HepG2 (cell line): ENCODE measurements at regions not wholly inside any gene's neighbourhood (a gene's known extent, or its start where the extent isn't known, plus 50 kb on each side); places are given as distances from the start of the nearest gene placed in this dataset.
"Not testable (repeated sequence)": the region's sequence is repeated elsewhere in the genome, so short reads cannot be mapped to it uniquely, and the experiment has no call there.

Experiments
- ATAC-seq: fragments of 200-7000 bp; cut with Tn5 transposase; 3 replicates; pipeline ENCODE4 v1.9.1; 2020; ENCODE audit warnings: mild to moderate bottlenecking, moderate library complexity
- BruUV-seq: library from RNA; stranded (reverse); fragments of 400-500 nt; replicated peaks from 2 replicates; lab custom pipeline; 2021; lab: Mats Ljungman, UMichigan
- CTCF ChIA-PET: fragments of 300-600 bp; formaldehyde crosslinking; extraction: SDS; loops from one replicate; lab custom pipeline; 2021; ENCODE audit warnings: low total read pairs, inconsistent platforms, low intra/inter-chr PET ratio; lab: Yijun Ruan, JAX
- POLR2A ChIA-PET: fragments of 350-600 bp; sonication (Branson Sonifier 250); formaldehyde crosslinking; loops from one replicate; lab custom pipeline; 2020; ENCODE audit warnings: antibody characterized with exemption, inconsistent platforms; lab: Yijun Ruan, JAX
- DNase-seq: peaks from one replicate; pipeline ENCODE4 v3.0.0-alpha.2; 2015; ENCODE audit warnings: low spot score
- FAIRE-seq: peaks from 3 replicates; lab custom pipeline; 2011; peaks lifted over from hg19 to GRCh38; lab: Jason Lieb, UNC
- H2AFZ ChIP-seq: one replicate; pipeline ENCODE4 v1.6.1; 2011; ENCODE audit warnings: low read length, inconsistent platforms
- H3K27ac ChIP-seq: fragments of 300-600 bp; 3 replicates; pipeline ENCODE4 v1.8.0; 2011; ENCODE audit warnings: mixed run types, mild to moderate bottlenecking, mixed read lengths, low read length, inconsistent platforms; ENCODE audit not compliant: insufficient read depth; ENCODE audit errors: extremely low read length
- H3K27me3 ChIP-seq, 2 experiments: fragments of 200-600 bp in 1 of 2; 2 replicates in 1 of 2; 3 replicates in 1 of 2; pipeline versions ENCODE4 v1.6.0 to v1.8.0; 2011; ENCODE audit warnings: low read length in 2 of 2, mild to moderate bottlenecking in 2 of 2, moderate library complexity in 2 of 2, inconsistent platforms in 1 of 2; ENCODE audit not compliant: insufficient read depth in 2 of 2, control insufficient read depth in 1 of 2
- H3K36me3 ChIP-seq, 2 experiments: fragments of 200-600 bp in 1 of 2; replicated peaks in 1 of 2; 2 replicates in 1 of 2; 3 replicates in 1 of 2; pipeline versions ENCODE4 v1.5.1 to v1.8.0; 2011; ENCODE audit warnings: low read length in 2 of 2, inconsistent platforms in 1 of 2; ENCODE audit not compliant: insufficient read depth in 2 of 2, control insufficient read depth in 1 of 2
- H3K4me1 ChIP-seq: 2 replicates; pipeline ENCODE4 v1.5.1; 2012; ENCODE audit warnings: low read length, inconsistent platforms; ENCODE audit not compliant: insufficient read depth
- H3K4me2 ChIP-seq: 2 replicates; pipeline ENCODE4 v1.6.0; 2011; ENCODE audit warnings: low read depth, low read length, inconsistent platforms
- H3K4me3 ChIP-seq, 3 experiments: fragments of 200-600 bp in 1 of 3; sonication (generic), shearing (Covaris generic) in 1 of 3; replicated peaks in 1 of 3; 2 replicates each; pipeline ENCODE4 v1.5.1; 2011 to 2016; ENCODE audit warnings: low read length in 3 of 3, inconsistent platforms in 2 of 3, low read depth in 2 of 3, mild to moderate bottlenecking in 2 of 3, control low read depth in 1 of 3, mixed read lengths in 1 of 3; ENCODE audit not compliant: insufficient read depth in 1 of 3
- H3K79me2 ChIP-seq: one replicate; pipeline ENCODE4 v1.6.1; 2011; ENCODE audit warnings: low read length, inconsistent platforms; ENCODE audit not compliant: insufficient read depth
- H3K9ac ChIP-seq: 2 replicates; pipeline ENCODE4 v1.6.0; 2011; ENCODE audit warnings: mild to moderate bottlenecking, low read depth, low read length, inconsistent platforms; ENCODE audit not compliant: insufficient read depth
- H3K9me3 ChIP-seq: 2 replicates; pipeline ENCODE4 v1.5.1; 2012; ENCODE audit warnings: mild to moderate bottlenecking, low read length
- H4K20me1 ChIP-seq: 2 replicates; pipeline ENCODE4 v1.6.0; 2011; ENCODE audit warnings: inconsistent platforms, mild to moderate bottlenecking, low read length, moderate library complexity; ENCODE audit not compliant: insufficient read depth
- STAG1 ChIP-seq: sonication (generic); formaldehyde crosslinking; IDR thresholded peaks from 2 replicates; pipeline ENCODE4 v1.4.0; 2020; ENCODE audit warnings: missing genetic modification reagents
- ZBTB33 ChIP-seq: sonication (generic); formaldehyde crosslinking; IDR thresholded peaks from 2 replicates; pipeline ENCODE4 v1.4.0; 2020; ENCODE audit warnings: missing genetic modification reagents
- WGBS: methylation state at CpG from one replicate; pipeline ENCODE4 v1.1.6; 2017; ENCODE audit warnings: low lambda C conversion rate; 5-methylcytosine and 5-hydroxymethylcytosine counted together
- in situ Hi-C: cut with HindIII; loops from 2 replicates; pipeline ENCODE4 v1.10.0; 2017; ENCODE audit warnings: low pct_unique_long_range_greater_than_20kb; ENCODE audit not compliant: extremely low pct_ligation_motif_present
- intact Hi-C: fragments of 100-400 bp; cut with micrococcal nuclease; formaldehyde crosslinking; loops from one replicate; pipeline ENCODE4 v1.10.0; 2022; ENCODE audit not compliant: unreplicated experiment
- TF ChIP-seq, protein P1 (sequence below): sonication (generic); formaldehyde crosslinking; IDR thresholded peaks from 2 replicates; pipeline ENCODE4 v1.5.0; 2020; ENCODE audit warnings: mild to moderate bottlenecking, missing genetic modification reagents, moderate library complexity

- not testable (repeated sequence) for ATAC-seq
- intact Hi-C loops = loop anchor here (1.0 kb wide), 1 partner anchor 91 kb away; no protein-coding TSS in a partner anchor
Observed at GRCh38 chr7:111644595-111644994, 82.3 kb upstream of the IMMP2L start.

More at GRCh38 chr7:111644595-111644994, 82.3 kb upstream of the IMMP2L start:
- DNase-seq, H3K9me3 ChIP-seq, FAIRE-seq, CTCF ChIA-PET, H3K36me3 ChIP-seq, H3K27ac ChIP-seq, BruUV-seq, H3K4me1 ChIP-seq, H3K79me2 ChIP-seq, POLR2A ChIA-PET, H3K4me2 ChIP-seq, H3K4me3 ChIP-seq, H3K9ac ChIP-seq, H4K20me1 ChIP-seq, H3K27me3 ChIP-seq, in situ Hi-C loops, H2AFZ ChIP-seq: not testable (repeated sequence)
- peak; percentile 70; the same call in 1 of the 2 replicates for TF ChIP-seq ZBTB33 (CRISPR knock-in tag)
- TF ChIP-seq STAG1 (CRISPR knock-in tag) = peak; percentile 31; the same call in 1 of the 2 replicates
- TF ChIP-seq, protein P1, sequence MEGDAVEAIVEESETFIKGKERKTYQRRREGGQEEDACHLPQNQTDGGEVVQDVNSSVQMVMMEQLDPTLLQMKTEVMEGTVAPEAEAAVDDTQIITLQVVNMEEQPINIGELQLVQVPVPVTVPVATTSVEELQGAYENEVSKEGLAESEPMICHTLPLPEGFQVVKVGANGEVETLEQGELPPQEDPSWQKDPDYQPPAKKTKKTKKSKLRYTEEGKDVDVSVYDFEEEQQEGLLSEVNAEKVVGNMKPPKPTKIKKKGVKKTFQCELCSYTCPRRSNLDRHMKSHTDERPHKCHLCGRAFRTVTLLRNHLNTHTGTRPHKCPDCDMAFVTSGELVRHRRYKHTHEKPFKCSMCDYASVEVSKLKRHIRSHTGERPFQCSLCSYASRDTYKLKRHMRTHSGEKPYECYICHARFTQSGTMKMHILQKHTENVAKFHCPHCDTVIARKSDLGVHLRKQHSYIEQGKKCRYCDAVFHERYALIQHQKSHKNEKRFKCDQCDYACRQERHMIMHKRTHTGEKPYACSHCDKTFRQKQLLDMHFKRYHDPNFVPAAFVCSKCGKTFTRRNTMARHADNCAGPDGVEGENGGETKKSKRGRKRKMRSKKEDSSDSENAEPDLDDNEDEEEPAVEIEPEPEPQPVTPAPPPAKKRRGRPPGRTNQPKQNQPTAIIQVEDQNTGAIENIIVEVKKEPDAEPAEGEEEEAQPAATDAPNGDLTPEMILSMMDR = peak; percentile 29; the same call in 1 of the 2 replicates
- WGBS = 61% methylated on average over 10 of the region's 14 CpGs
